ENCODE measurements at regions not wholly inside any gene's neighbourhood (a gene's known extent, or its start where the extent isn't known, plus 50 kb on each side); places are given as distances from the start of the nearest gene placed in this dataset.

DNA sequence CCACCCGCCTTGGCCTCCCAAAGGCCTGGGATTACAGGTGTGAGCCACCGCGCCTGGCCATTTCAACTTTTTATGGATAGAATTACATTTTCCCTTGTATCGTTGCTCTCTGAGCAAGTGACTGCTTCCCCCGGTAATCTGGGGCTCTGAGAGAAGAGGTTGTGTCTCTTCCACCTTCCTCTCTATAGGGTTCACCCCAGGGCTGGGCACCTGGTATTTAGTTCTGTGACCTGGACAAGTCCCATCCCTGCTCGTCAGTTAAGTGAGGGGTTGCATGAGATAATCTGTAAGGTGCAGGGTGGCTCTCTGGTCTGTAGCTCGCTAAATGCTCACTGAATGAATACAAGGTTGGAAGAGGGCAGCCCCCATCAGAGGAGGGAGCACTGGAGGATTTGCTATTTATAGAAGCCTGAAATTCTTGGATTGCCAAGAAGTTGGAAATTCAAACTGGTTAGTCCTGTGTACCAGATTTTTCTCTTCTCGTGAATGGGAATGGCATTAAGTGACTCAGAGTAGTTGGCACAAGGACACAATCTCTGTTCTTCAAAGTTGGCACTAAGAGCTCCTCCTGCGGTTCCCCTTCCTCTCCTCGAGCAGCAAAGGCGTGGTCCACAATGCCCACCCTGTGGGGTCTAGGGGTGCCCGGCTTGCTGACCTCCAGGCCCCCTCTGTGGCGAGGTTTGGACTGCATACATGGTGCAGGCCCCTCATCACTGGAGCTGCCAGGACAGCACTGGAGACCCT, 68.1 kb upstream of the DLG1 start:
- TF ChIP-seq ELF4 (CRISPR knock-in tag; IDR thresholded peaks at IDR 0.05; ENCODE audit: low read depth): no peak
- TF ChIP-seq CTCF (IDR thresholded peaks at IDR 0.05): no peak
- no peak for TF ChIP-seq NFYB (CRISPR knock-in tag; conservative IDR thresholded peaks at IDR 0.05; ENCODE audit: low read depth)
- no peak for TF ChIP-seq JUN (CRISPR knock-in tag; IDR thresholded peaks at IDR 0.05)
- TF ChIP-seq FOXJ3 (CRISPR knock-in tag; IDR thresholded peaks at IDR 0.05; ENCODE audit: borderline replicate concordance): no peak
- TF ChIP-seq, protein P1, sequence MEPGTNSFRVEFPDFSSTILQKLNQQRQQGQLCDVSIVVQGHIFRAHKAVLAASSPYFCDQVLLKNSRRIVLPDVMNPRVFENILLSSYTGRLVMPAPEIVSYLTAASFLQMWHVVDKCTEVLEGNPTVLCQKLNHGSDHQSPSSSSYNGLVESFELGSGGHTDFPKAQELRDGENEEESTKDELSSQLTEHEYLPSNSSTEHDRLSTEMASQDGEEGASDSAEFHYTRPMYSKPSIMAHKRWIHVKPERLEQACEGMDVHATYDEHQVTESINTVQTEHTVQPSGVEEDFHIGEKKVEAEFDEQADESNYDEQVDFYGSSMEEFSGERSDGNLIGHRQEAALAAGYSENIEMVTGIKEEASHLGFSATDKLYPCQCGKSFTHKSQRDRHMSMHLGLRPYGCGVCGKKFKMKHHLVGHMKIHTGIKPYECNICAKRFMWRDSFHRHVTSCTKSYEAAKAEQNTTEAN (CRISPR knock-in tag; IDR thresholded peaks at IDR 0.05): no peak
- TF ChIP-seq, protein P2, sequence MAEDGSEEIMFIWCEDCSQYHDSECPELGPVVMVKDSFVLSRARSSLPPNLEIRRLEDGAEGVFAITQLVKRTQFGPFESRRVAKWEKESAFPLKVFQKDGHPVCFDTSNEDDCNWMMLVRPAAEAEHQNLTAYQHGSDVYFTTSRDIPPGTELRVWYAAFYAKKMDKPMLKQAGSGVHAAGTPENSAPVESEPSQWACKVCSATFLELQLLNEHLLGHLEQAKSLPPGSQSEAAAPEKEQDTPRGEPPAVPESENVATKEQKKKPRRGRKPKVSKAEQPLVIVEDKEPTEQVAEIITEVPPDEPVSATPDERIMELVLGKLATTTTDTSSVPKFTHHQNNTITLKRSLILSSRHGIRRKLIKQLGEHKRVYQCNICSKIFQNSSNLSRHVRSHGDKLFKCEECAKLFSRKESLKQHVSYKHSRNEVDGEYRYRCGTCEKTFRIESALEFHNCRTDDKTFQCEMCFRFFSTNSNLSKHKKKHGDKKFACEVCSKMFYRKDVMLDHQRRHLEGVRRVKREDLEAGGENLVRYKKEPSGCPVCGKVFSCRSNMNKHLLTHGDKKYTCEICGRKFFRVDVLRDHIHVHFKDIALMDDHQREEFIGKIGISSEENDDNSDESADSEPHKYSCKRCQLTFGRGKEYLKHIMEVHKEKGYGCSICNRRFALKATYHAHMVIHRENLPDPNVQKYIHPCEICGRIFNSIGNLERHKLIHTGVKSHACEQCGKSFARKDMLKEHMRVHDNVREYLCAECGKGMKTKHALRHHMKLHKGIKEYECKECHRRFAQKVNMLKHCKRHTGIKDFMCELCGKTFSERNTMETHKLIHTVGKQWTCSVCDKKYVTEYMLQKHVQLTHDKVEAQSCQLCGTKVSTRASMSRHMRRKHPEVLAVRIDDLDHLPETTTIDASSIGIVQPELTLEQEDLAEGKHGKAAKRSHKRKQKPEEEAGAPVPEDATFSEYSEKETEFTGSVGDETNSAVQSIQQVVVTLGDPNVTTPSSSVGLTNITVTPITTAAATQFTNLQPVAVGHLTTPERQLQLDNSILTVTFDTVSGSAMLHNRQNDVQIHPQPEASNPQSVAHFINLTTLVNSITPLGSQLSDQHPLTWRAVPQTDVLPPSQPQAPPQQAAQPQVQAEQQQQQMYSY (CRISPR knock-in tag; IDR thresholded peaks at IDR 0.05): no peak
- TF ChIP-seq, protein P3, sequence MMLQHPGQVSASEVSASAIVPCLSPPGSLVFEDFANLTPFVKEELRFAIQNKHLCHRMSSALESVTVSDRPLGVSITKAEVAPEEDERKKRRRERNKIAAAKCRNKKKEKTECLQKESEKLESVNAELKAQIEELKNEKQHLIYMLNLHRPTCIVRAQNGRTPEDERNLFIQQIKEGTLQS (CRISPR knock-in tag; conservative IDR thresholded peaks at IDR 0.05): no peak
- no peak for TF ChIP-seq GTF2I (CRISPR knock-in tag; conservative IDR thresholded peaks at IDR 0.05)
- no peak for TF ChIP-seq SP1 (CRISPR knock-in tag; conservative IDR thresholded peaks at IDR 0.05)
- no peak for TF ChIP-seq GABPB1 (CRISPR knock-in tag; IDR thresholded peaks at IDR 0.05)
